GM12878 (cell line): ENCODE measurements at regions not wholly inside any gene's neighbourhood (a gene's known extent, or its start where the extent isn't known, plus 50 kb on each side); places are given as distances from the start of the nearest gene placed in this dataset.

Experiments used
- ATAC-seq: fragments of 200-7000 bp; cut with Tn5 transposase; 3 replicates; pipeline ENCODE4 v1.9.1; 2020; ENCODE audit warnings: mild to moderate bottlenecking, moderate library complexity
- BruUV-seq: library from RNA; stranded (reverse); fragments of 400-500 nt; replicated peaks from 2 replicates; lab custom pipeline; 2021; lab: Mats Ljungman, UMichigan
- CTCF ChIA-PET: fragments of 300-600 bp; sonication (Branson Sonifier 250); formaldehyde crosslinking; extraction: SDS; loops from one replicate; lab custom pipeline; 2021; ENCODE audit warnings: inconsistent platforms; lab: Yijun Ruan, JAX
- POLR2A ChIA-PET: fragments of 350-600 bp; formaldehyde crosslinking; extraction: SDS; loops from one replicate; lab custom pipeline; 2021; ENCODE audit warnings: inconsistent platforms; lab: Charles Lee
- RAD21 ChIA-PET: fragments of 300-600 bp; sonication (Branson Sonifier 250); formaldehyde crosslinking; loops from one replicate; lab custom pipeline; 2023; ENCODE audit warnings: antibody characterized with exemption; ENCODE audit not compliant: unreplicated experiment; lab: Charles Lee
- SMC1A ChIA-PET: fragments of 300-600 bp; sonication (Branson Sonifier 250); formaldehyde crosslinking; loops from one replicate; lab custom pipeline; 2023; ENCODE audit not compliant: unreplicated experiment, uncharacterized antibody; lab: Charles Lee
- DNase-seq: peaks from one replicate; pipeline ENCODE4 v3.0.0-alpha.2; 2011; ENCODE audit warnings: low read depth, low spot score
- FAIRE-seq: peaks from 3 replicates; lab custom pipeline; 2011; peaks lifted over from hg19 to GRCh38; lab: Jason Lieb, UNC
- H2AFZ ChIP-seq: 2 replicates; pipeline ENCODE4 v1.6.0; 2011; ENCODE audit warnings: low read depth, low read length, control low read depth; ENCODE audit not compliant: control insufficient read depth
- H3K27ac ChIP-seq: 2 replicates; pipeline ENCODE4 v1.5.1; 2011; ENCODE audit warnings: control low read depth; ENCODE audit not compliant: control insufficient read depth, insufficient read depth
- H3K27me3 ChIP-seq, 2 experiments: replicated peaks in 1 of 2; 2 replicates each; pipeline versions ENCODE4 v1.6.0 to v1.6.1; 2011; ENCODE audit warnings: low read length in 1 of 2; ENCODE audit not compliant: control insufficient read depth in 2 of 2, insufficient read depth in 2 of 2
- H3K36me3 ChIP-seq, 2 experiments: 2 replicates each; pipeline ENCODE4 v1.5.1; 2011; ENCODE audit warnings: low read length in 1 of 2; ENCODE audit not compliant: control insufficient read depth in 2 of 2, insufficient read depth in 2 of 2
- H3K4me1 ChIP-seq: 2 replicates; pipeline ENCODE4 v1.6.1; 2011; ENCODE audit warnings: mild to moderate bottlenecking, low read length, moderate library complexity, mixed read lengths; ENCODE audit not compliant: control insufficient read depth, insufficient read depth
- H3K4me2 ChIP-seq: 2 replicates; pipeline ENCODE4 v1.6.0; 2011; ENCODE audit warnings: control low read depth; ENCODE audit not compliant: control insufficient read depth, insufficient read depth
- H3K4me3 ChIP-seq: fragments of 200-600 bp; sonication (generic); 2 replicates; pipeline ENCODE4 v1.5.1; 2016
- H3K79me2 ChIP-seq: 2 replicates; pipeline ENCODE4 v1.6.0; 2011; ENCODE audit warnings: low read length; ENCODE audit not compliant: control insufficient read depth, insufficient read depth
- H3K9ac ChIP-seq: 2 replicates; pipeline ENCODE4 v1.8.0; 2011; ENCODE audit warnings: low read length, control low read depth, mixed read lengths; ENCODE audit not compliant: control insufficient read depth, insufficient read depth
- H3K9me3 ChIP-seq: replicated peaks from 3 replicates; pipeline ENCODE4 v1.5.1; 2011; ENCODE audit warnings: mild to moderate bottlenecking, low read length; ENCODE audit not compliant: control insufficient read depth, insufficient read depth
- H4K20me1 ChIP-seq: 2 replicates; pipeline ENCODE4 v1.6.0; 2011; ENCODE audit not compliant: control insufficient read depth, insufficient read depth
- CHD2 ChIP-seq: IDR thresholded peaks from 2 replicates; pipeline ENCODE4 v1.6.1; 2011; ENCODE audit warnings: low read depth, low read length, improper control_type of control experiment, borderline replicate concordance
- CREM ChIP-seq: IDR thresholded peaks from 2 replicates; pipeline ENCODE4 v1.6.1; 2014; ENCODE audit warnings: antibody characterized with exemption, low read depth
- EZH2 ChIP-seq: IDR thresholded peaks from 2 replicates; pipeline ENCODE4 v1.6.1; 2012; ENCODE audit warnings: low read depth, mild to moderate bottlenecking, control low read depth, inconsistent platforms, low read length, borderline replicate concordance; ENCODE audit not compliant: control insufficient read depth
- FOXM1 ChIP-seq: IDR thresholded peaks from 2 replicates; pipeline ENCODE4 v1.6.1; 2012; ENCODE audit warnings: low read depth, mild to moderate bottlenecking, inconsistent platforms, low read length, moderate library complexity
- IRF3 ChIP-seq: fragments of 450-650 bp; IDR thresholded peaks from 2 replicates; pipeline ENCODE4 v1.6.1; 2014; ENCODE audit warnings: mild to moderate bottlenecking
- MEF2A ChIP-seq: IDR thresholded peaks from 2 replicates; pipeline ENCODE4 v1.6.1; 2011; ENCODE audit warnings: low read depth, mild to moderate bottlenecking, low read length, moderate library complexity; ENCODE audit not compliant: insufficient read depth
- MEF2B ChIP-seq: fragments of 450-650 bp; IDR thresholded peaks from 2 replicates; pipeline ENCODE4 v1.6.1; 2018; ENCODE audit warnings: mild to moderate bottlenecking, moderate library complexity; ENCODE audit not compliant: partially characterized antibody, poor library complexity, severe bottlenecking
- NBN ChIP-seq: fragments of 450-650 bp; IDR thresholded peaks from 2 replicates; pipeline ENCODE4 v1.6.1; 2016
- PBX3 ChIP-seq: IDR thresholded peaks from 2 replicates; pipeline ENCODE4 v1.6.1; 2011; ENCODE audit warnings: mild to moderate bottlenecking, low read depth, low read length, moderate library complexity; ENCODE audit not compliant: insufficient replicate concordance
- RELA ChIP-seq: fragments of 450-650 bp; IDR thresholded peaks from 2 replicates; pipeline ENCODE4 v1.8.0; 2014; ENCODE audit warnings: borderline replicate concordance; ENCODE audit not compliant: partially characterized antibody
- RELB ChIP-seq: fragments of 450-650 bp; IDR thresholded peaks from 2 replicates; pipeline ENCODE4 v1.6.1; 2017; ENCODE audit warnings: low read depth, mild to moderate bottlenecking, moderate library complexity
- SPI1 ChIP-seq: IDR thresholded peaks from 2 replicates; pipeline ENCODE4 v1.6.1; 2011; ENCODE audit warnings: low read depth, mild to moderate bottlenecking, low read length, moderate library complexity, borderline replicate concordance; ENCODE audit not compliant: insufficient read depth
- SRF ChIP-seq, 2 experiments: IDR thresholded peaks; 2 replicates each; pipeline ENCODE4 v1.6.1; 2011; ENCODE audit warnings: low read depth in 2 of 2, low read length in 2 of 2, mild to moderate bottlenecking in 1 of 2, moderate library complexity in 1 of 2
- TARDBP ChIP-seq: IDR thresholded peaks from 2 replicates; pipeline ENCODE4 v1.6.1; 2016; ENCODE audit warnings: borderline replicate concordance
- ZSCAN29 ChIP-seq: fragments of 450-650 bp; IDR thresholded peaks from 2 replicates; pipeline ENCODE4 v1.6.1; 2017; ENCODE audit warnings: mild to moderate bottlenecking, moderate library complexity
- WGBS: methylation state at CpG from one replicate; pipeline ENCODE4 v1.1.6; 2016; ENCODE audit warnings: low lambda C conversion rate; ENCODE audit not compliant: insufficient replicate concordance, insufficient coverage; ENCODE audit errors: missing lambda C conversion rate; 5-methylcytosine and 5-hydroxymethylcytosine counted together
- in situ Hi-C: fragments of 300-500 bp; cut with MboI; formaldehyde crosslinking; loops from 9 replicates; pipeline ENCODE4 v1.14.3; 2018; ENCODE audit warnings: mixed read lengths
- intact Hi-C: fragments of 100-400 bp; cut with micrococcal nuclease; formaldehyde crosslinking; loops from one replicate; pipeline ENCODE4 v1.14.2; 2022; ENCODE audit not compliant: unreplicated experiment
- TF ChIP-seq, protein P1 (sequence below): fragments of 450-650 bp; IDR thresholded peaks from 2 replicates; pipeline ENCODE4 v1.6.1; 2016; ENCODE audit warnings: mild to moderate bottlenecking

- DNase-seq = no peak
- ChIA-PET POLR2A (no interaction called here), SMC1A (interaction anchor here (1.3 to 1.7 kb wide), 2 partner anchors 22 to 100 kb away, joined by 3 to 4 read pairs; no protein-coding TSS in a partner anchor), CTCF (interaction anchor here (1.2 kb wide), 1 partner anchor 188 kb away, joined by 3 read pairs; no protein-coding TSS in a partner anchor), RAD21 (no interaction called here)
- peaks cover 2% of the 10 kb centered on the region; the same call in 2 of the 3 replicates for H3K9me3 ChIP-seq
- H3K4me2 ChIP-seq = no peak overlapping the region
- TF ChIP-seq IRF3 = no peak
- no peak for TF ChIP-seq CREM
- TF ChIP-seq SRF (IDR thresholded peaks at IDR 0.05; ENCODE audit: low read depth in 2 of 2, low read length in 2 of 2) = no peak
- TF ChIP-seq CHD2 = no peak
- TF ChIP-seq RELA = no peak
- no peak for TF ChIP-seq EZH2
- TF ChIP-seq RELB = no peak
- TF ChIP-seq NBN = no peak
- TF ChIP-seq ZSCAN29 = no peak
- no peak for TF ChIP-seq SPI1
- TF ChIP-seq, protein P1, sequence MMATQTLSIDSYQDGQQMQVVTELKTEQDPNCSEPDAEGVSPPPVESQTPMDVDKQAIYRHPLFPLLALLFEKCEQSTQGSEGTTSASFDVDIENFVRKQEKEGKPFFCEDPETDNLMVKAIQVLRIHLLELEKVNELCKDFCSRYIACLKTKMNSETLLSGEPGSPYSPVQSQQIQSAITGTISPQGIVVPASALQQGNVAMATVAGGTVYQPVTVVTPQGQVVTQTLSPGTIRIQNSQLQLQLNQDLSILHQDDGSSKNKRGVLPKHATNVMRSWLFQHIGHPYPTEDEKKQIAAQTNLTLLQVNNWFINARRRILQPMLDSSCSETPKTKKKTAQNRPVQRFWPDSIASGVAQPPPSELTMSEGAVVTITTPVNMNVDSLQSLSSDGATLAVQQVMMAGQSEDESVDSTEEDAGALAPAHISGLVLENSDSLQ = no peak
- no peak for TF ChIP-seq FOXM1
- no peak for TF ChIP-seq MEF2A
- TF ChIP-seq MEF2B = no peak
- TF ChIP-seq TARDBP = no peak
- no peak for TF ChIP-seq PBX3
- H3K9ac ChIP-seq = no peak overlapping the region
- in situ Hi-C loops (no loop called here), intact Hi-C loops (no loop called here)
- no peaks in the 10 kb centered on the region for H3K36me3 ChIP-seq
- H3K27ac ChIP-seq = no peak overlapping the region
- no peak for FAIRE-seq
- no peak for ATAC-seq
- 0% methylated on average over 1 of the region's 1 CpG for WGBS
- H3K27me3 ChIP-seq = no peaks in the 10 kb centered on the region
- no peak overlapping the region for H3K4me3 ChIP-seq
- BruUV-seq = no TSS peak
- H2AFZ ChIP-seq = no peak overlapping the region
- no peaks in the 10 kb centered on the region for H4K20me1 ChIP-seq
- H3K79me2 ChIP-seq = no peaks in the 10 kb centered on the region
- no peaks in the 10 kb centered on the region for H3K4me1 ChIP-seq
Measured at GRCh38 chr7:37633048-37633447, 50.5 kb upstream of the GPR141 start.
